DOHH2 (cell line): ENCODE measurements at regions not wholly inside any gene's neighbourhood (a gene's known extent, or its start where the extent isn't known, plus 50 kb on each side); places are given as distances from the start of the nearest gene placed in this dataset.

Source experiments
- H3F3A ChIP-seq: fragments of 200-600 bp; sonication (generic), shearing (Covaris generic); 2 replicates; pipeline ENCODE4 v1.6.0; 2016; ENCODE audit warnings: antibody characterized with exemption, mild to moderate bottlenecking; ENCODE audit not compliant: control insufficient read depth, insufficient read depth
- H3K27ac ChIP-seq: fragments of 200-600 bp; sonication (generic); 2 replicates; pipeline ENCODE4 v1.5.1; 2014; ENCODE audit warnings: low read depth, mild to moderate bottlenecking, low read length, moderate library complexity
- H3K27me3 ChIP-seq: fragments of 200-600 bp; sonication (generic); 2 replicates; pipeline ENCODE4 v1.6.1; 2014; ENCODE audit warnings: mild to moderate bottlenecking, low read length, mixed read lengths; ENCODE audit not compliant: control insufficient read depth
- H3K36me3 ChIP-seq: fragments of 200-600 bp; sonication (generic); 2 replicates; pipeline ENCODE4 v1.6.1; 2014; ENCODE audit warnings: mild to moderate bottlenecking, low read length, moderate library complexity, mixed read lengths; ENCODE audit not compliant: control insufficient read depth
- H3K4me1 ChIP-seq: fragments of 200-600 bp; sonication (generic); 2 replicates; pipeline ENCODE4 v1.6.1; 2014; ENCODE audit warnings: mild to moderate bottlenecking, low read length, mixed read lengths; ENCODE audit not compliant: control insufficient read depth
- H3K4me2 ChIP-seq: fragments of 200-600 bp; sonication (generic); 2 replicates; pipeline ENCODE4 v1.6.0; 2014; ENCODE audit warnings: mild to moderate bottlenecking, low read length, moderate library complexity
- H3K4me3 ChIP-seq: fragments of 200-600 bp; sonication (generic); 2 replicates; pipeline ENCODE4 v1.5.1; 2014; ENCODE audit warnings: mild to moderate bottlenecking, low read length, mixed read lengths
- H3K79me2 ChIP-seq: fragments of 200-600 bp; sonication (generic); 2 replicates; pipeline ENCODE4 v1.6.1; 2014; ENCODE audit warnings: mild to moderate bottlenecking, low read length, mixed read lengths; ENCODE audit not compliant: control insufficient read depth
- H3K9me2 ChIP-seq: fragments of 200-600 bp; sonication (generic); replicated peaks from 2 replicates; pipeline ENCODE4 v1.6.1; 2014; ENCODE audit warnings: mild to moderate bottlenecking, low read length, mixed read lengths; ENCODE audit not compliant: control insufficient read depth
- H3K9me3 ChIP-seq: fragments of 200-600 bp; sonication (generic); 2 replicates; pipeline ENCODE4 v1.6.1; 2014; ENCODE audit warnings: antibody characterized with exemption, low read length, mixed read lengths; ENCODE audit not compliant: control insufficient read depth, insufficient read depth
- H4K20me1 ChIP-seq: fragments of 200-600 bp; sonication (generic); 2 replicates; pipeline ENCODE4 v1.6.0; 2014; ENCODE audit warnings: low read depth, mild to moderate bottlenecking, antibody characterized with exemption, low read length, moderate library complexity; ENCODE audit not compliant: control insufficient read depth, insufficient read depth
- CTCF ChIP-seq: fragments of 200-600 bp; sonication (generic); IDR thresholded peaks from one replicate; pipeline ENCODE4 v1.5.1; 2014; ENCODE audit warnings: antibody characterized with exemption, mild to moderate bottlenecking, low read depth, low read length; ENCODE audit not compliant: poor library complexity, severe bottlenecking
- EZH2phosphoT487 ChIP-seq: fragments of 200-600 bp; sonication (generic); IDR thresholded peaks from 2 replicates; pipeline ENCODE4 v1.6.1; 2017; ENCODE audit warnings: borderline replicate concordance, mild to moderate bottlenecking, antibody characterized with exemption, low read length, moderate library complexity, mixed read lengths

GRCh38 chr14:104356020-104356737 lies 217.8 kb downstream of the KIF26A start:
- Histone ChIP-seq H3F3A (no peaks in the 10 kb centered on the region), H3K4me2 (no peak overlapping the region), H3K9me3 (no peaks in the 10 kb centered on the region), H3K79me2 (no peaks in the 10 kb centered on the region), H3K36me3 (no peaks in the 10 kb centered on the region), H4K20me1 (no peaks in the 10 kb centered on the region), H3K4me3 (no peak overlapping the region), H3K27ac (no peak overlapping the region), H3K27me3 (no peaks in the 10 kb centered on the region), H3K9me2 (no peaks in the 10 kb centered on the region), H3K4me1 (no peaks in the 10 kb centered on the region)
- TF ChIP-seq EZH2phosphoT487, result no peak
- no peak for TF ChIP-seq CTCF

DNA sequence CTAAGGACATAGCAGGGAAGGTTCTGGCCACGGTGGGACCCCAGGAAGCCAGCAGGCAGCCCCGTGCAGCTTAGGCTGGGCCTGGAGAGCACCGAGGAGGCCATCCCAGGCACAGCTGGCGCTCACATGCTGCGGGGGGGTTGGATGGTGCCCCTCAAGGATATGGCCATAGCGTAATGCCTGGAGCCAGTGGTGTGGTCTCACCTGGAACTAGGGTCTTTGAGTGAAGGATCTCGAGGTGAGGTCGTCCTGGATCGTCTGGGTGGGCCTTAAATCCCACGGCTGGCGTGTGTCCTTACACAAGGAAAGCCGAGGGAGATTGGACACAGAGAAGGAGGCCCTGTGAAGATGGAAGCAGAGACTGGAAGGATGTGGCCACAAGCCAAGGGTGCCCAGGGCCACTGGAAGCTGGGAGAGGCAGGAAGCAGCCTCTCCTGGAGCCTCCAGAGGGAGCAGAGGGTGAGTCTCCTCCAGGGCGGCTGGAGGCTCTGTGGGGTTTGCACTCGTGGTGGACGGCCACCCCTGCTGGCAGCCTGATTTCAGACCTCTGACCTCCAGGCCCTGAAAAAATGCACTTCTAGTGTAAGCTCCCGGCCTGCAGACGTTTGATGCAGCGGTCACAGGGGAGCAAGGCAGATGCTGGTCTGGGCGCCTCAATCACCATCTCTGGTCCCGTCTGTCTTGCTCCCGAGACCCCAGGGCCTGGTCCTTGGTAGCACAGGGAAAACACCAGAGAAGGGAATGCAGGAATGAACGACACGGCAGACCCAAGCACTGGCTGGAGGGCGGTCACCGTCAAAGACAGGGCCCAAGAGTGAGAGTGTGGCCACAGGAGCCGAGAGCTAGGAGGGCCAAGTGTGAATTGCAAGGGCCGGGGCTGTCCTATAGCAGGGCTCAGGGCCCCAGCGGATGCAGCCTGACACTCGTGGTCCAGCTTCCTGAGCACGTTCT lies 218.6 kb downstream of the KIF26A start:
- H3K36me3 ChIP-seq, result no peaks in the 10 kb centered on the region

DNA sequence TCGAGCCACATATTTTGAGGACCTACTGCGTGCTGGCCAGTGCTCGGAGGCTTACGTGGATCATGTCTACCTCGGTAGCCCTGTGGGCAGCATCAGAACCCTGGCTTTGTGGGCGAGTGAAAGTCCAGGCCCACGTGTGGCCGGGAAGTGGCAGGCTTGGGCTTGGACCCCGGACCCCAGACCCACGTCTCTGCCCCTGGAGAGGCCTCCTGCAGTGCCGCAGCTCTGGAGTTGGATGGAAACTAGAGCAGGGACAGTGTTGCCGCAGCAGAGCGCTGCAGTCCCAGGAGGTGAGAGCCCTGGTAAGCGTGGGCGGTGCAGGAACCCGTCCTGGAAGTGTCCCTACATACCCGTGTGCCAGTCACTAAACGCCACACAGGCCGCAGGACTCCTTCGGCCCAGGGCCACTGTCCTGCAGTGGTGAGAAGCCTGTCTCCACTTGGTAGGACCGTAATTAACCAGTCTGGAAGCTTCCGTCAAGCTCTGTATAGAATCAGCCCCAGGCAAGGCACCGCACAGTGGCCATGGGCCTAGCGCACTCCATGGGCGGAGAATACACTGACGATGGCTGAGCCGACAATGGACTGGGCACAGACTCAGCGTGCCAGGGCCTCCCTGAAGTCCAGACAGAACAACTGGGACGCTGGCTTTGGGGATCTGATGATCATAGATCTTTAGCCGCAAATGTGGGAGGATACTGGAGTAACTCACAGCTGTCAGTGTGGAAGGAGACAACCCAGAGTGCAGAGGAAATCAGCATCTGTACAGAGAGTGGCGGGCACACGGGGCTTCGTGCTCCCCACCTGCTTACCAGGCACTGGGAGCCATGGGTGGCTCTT lies 219.5 kb downstream of the KIF26A start:
- H3K4me2 ChIP-seq, result no peak overlapping the region
- H3K79me2 ChIP-seq, result no peaks in the 10 kb centered on the region
- TF ChIP-seq CTCF (no peak), EZH2phosphoT487 (no peak)
- H3K4me3 ChIP-seq, result no peak overlapping the region
- no peaks in the 10 kb centered on the region for H3K27me3 ChIP-seq
- no peaks in the 10 kb centered on the region for H3K4me1 ChIP-seq
- no peaks in the 10 kb centered on the region for H4K20me1 ChIP-seq
- H3K27ac ChIP-seq, result no peak overlapping the region
- no peaks in the 10 kb centered on the region for H3K36me3 ChIP-seq
- no peaks in the 10 kb centered on the region for H3F3A ChIP-seq
- no peaks in the 10 kb centered on the region for H3K9me3 ChIP-seq
- no peaks in the 10 kb centered on the region for H3K9me2 ChIP-seq

More for the DNA sequence above, 218.6 kb downstream of the KIF26A start:
- Histone ChIP-seq H3K9me2 (no peaks in the 10 kb centered on the region), H4K20me1 (no peaks in the 10 kb centered on the region), H3K4me1 (no peaks in the 10 kb centered on the region), H3K9me3 (no peaks in the 10 kb centered on the region), H3K27me3 (no peaks in the 10 kb centered on the region), H3K27ac (no peak overlapping the region), H3F3A (no peaks in the 10 kb centered on the region), H3K79me2 (no peaks in the 10 kb centered on the region), H3K4me2 (no peak overlapping the region), H3K4me3 (no peak overlapping the region)
- no peak for TF ChIP-seq EZH2phosphoT487
- no peak for TF ChIP-seq CTCF
